Naive B cell (primary cell): ENCODE measurements at regions not wholly inside any gene's neighbourhood (a gene's known extent, or its start where the extent isn't known, plus 50 kb on each side); places are given as distances from the start of the nearest gene placed in this dataset.
A peak's percentile ranks its signal among the peaks of the same experiment; 100 is the strongest.

Experiments used
- ATAC-seq, 2 donors: fragments of 150-1000 bp; cut with Tn5 transposase; 2 replicates each; pipeline ENCODE4 v1.10.0; 2021; ENCODE audit warnings: low read depth in 2 of 2, mild to moderate bottlenecking in 2 of 2, moderate library complexity in 2 of 2
- DNase-seq: peaks from one replicate; pipeline ENCODE4 v3.0.0; 2022
- H3K27ac Mint-ChIP-seq, 6 donors: one replicate each; pipeline ENCODE4 v1.8.0; 2020 to 2022; ENCODE audit warnings: mild to moderate bottlenecking in 6 of 6, mixed read lengths in 6 of 6, moderate library complexity in 5 of 6, inconsistent platforms in 2 of 6
- H3K27me3 Mint-ChIP-seq, 3 donors: one replicate each; pipeline ENCODE4 v1.8.0; 2021 to 2022; ENCODE audit warnings: mixed read lengths in 3 of 3, mild to moderate bottlenecking in 1 of 3
- H3K36me3 Mint-ChIP-seq, 2 donors: one replicate each; pipeline ENCODE4 v1.8.0; 2020 to 2022; ENCODE audit warnings: mixed read lengths in 2 of 2, inconsistent platforms in 1 of 2, mild to moderate bottlenecking in 1 of 2
- H3K4me1 Mint-ChIP-seq, 3 donors: one replicate each; pipeline ENCODE4 v1.8.0; 2020 to 2022; ENCODE audit warnings: mixed read lengths in 3 of 3, inconsistent platforms in 1 of 3, mild to moderate bottlenecking in 1 of 3, moderate library complexity in 1 of 3
- H3K4me3 Mint-ChIP-seq, 8 donors: one replicate each; pipeline ENCODE4 v1.8.0; 2020 to 2022; ENCODE audit warnings: mild to moderate bottlenecking in 8 of 8, mixed read lengths in 8 of 8, moderate library complexity in 8 of 8, inconsistent platforms in 2 of 8
- H3K9me3 Mint-ChIP-seq, 7 donors: one replicate each; pipeline ENCODE4 v1.8.0; 2020 to 2022; ENCODE audit warnings: mixed read lengths in 7 of 7, mild to moderate bottlenecking in 5 of 7, inconsistent platforms in 2 of 7, moderate library complexity in 1 of 7

DNA sequence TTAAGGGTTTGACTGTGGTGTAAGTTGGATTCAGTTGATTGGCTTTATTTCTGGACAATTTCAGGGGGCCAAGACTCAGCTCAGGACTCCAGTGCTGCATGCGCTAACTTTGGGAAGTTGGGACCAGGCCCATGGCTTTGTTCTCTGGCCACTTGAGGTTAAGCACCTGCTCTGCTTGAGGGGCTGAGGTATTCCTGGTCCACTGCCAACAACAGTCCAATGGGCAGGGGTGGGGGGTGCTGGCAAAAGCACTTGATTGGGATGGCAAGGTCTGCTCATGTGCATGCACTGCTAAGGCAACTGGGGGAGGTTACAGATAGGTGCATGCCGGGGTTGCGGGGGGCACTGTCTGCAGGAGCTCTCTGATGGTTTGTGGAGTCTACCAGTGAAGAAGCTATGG, 52.6 kb upstream of the ASB17 start:
- DNase-seq (no peak), ATAC-seq (no peak)
- peak overlapping the region in 1 of 6 donors; percentile 49 for H3K27ac Mint-ChIP-seq
- peaks cover 4 to 15% (median 11%) of the 10 kb centered on the region in 3 donors for H3K27me3 Mint-ChIP-seq
- H3K9me3 Mint-ChIP-seq: peaks cover 7 to 17% (median 10%) of the 10 kb centered on the region in 7 donors
- H3K36me3 Mint-ChIP-seq: peaks cover 9 to 11% of the 10 kb centered on the region in 2 donors
- no peak overlapping the region for H3K4me3 Mint-ChIP-seq
- no peaks in the 10 kb centered on the region for H3K4me1 Mint-ChIP-seq

DNA sequence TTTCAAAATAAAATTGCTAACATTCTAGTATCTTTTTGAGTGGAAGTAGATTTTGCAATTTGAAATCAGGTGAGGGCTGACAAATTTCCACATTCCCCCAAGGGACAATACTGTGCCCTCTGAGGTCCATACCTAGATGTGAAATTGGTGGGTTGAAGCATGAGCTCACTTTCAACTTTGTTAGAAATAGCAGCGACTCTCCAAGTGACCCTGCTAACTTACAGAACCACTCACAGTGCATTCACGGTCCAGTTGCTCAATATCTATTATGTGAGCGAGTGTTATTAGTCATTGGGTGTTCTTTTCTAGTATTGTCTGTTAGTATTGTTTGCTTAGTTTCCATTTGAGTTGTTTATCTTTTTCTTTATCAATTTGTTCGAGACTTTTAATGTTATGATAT, 53.6 kb upstream of the ASB17 start:
- Mint-ChIP-seq H3K27ac (no peak overlapping the region), H3K4me1 (no peaks in the 10 kb centered on the region), H3K27me3 (peaks cover 4 to 14% (median 11%) of the 10 kb centered on the region in 3 donors), H3K4me3 (no peak overlapping the region), H3K36me3 (peaks cover 9 to 11% of the 10 kb centered on the region in 2 donors), H3K9me3 (peaks cover 7 to 17% (median 10%) of the 10 kb centered on the region in 7 donors)
- ATAC-seq (no peak), DNase-seq (no peak)

- Mint-ChIP-seq H3K4me3 (no peak overlapping the region), H3K27me3 (peaks cover 4 to 7% (median 7%) of the 10 kb centered on the region in 3 donors), H3K27ac (no peak overlapping the region), H3K9me3 (peaks cover 7 to 17% (median 10%) of the 10 kb centered on the region in 7 donors), H3K4me1 (no peaks in the 10 kb centered on the region), H3K36me3 (peaks cover 9 to 11% of the 10 kb centered on the region in 2 donors)
- no peak for ATAC-seq
- DNase-seq: no peak
Measured at GRCh38 chr1:75986478-75986877, 54.3 kb upstream of the ASB17 start.

DNA sequence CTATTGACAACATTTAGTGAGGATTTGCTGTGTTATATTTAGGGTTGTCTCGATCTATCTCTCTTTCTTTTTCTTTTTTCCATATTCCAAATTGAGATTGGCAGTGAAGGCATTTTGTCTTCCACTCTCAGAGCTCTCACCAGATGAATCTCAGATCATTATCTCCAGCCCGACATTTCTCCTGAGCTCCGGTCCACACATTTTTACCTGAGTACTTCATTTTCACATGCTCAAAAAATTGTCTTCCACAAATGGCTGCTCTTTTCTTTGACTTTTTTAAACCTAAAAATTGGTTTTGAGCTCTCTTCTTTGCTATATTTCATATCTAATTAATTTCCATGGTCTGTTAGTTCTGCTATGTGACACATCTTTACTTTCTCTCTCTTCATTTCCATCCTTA, 56.9 kb upstream of the ASB17 start:
- DNase-seq: no peak

DNA sequence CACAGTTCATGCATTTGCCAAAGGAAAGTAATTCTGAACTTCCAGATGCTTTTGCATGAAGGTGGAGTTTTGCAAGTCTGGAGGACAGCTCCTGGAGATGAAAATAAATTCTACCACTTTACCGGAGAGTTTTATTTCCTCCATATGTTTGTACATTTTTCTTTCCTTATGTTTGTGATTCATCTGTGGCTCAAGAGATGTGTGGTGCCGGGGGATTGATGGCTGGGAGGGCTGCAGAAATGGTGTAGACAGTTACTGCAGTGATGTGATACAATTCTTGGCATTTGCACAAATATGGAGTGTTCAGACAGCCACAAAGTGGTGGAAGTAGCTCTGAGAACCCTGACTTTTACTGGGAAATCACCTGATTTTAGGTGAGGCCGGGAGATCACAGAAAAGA, 58.5 kb upstream of the ASB17 start:
- Mint-ChIP-seq H3K9me3 (no peaks in the 10 kb centered on the region), H3K27ac (no peak overlapping the region), H3K36me3 (no peaks in the 10 kb centered on the region), H3K27me3 (peaks cover 0 to 15% (median 4%) of the 10 kb centered on the region in 3 donors), H3K4me3 (no peak overlapping the region), H3K4me1 (no peaks in the 10 kb centered on the region)
- no peak for DNase-seq
- no peak for ATAC-seq

More for the DNA sequence above, 56.9 kb upstream of the ASB17 start:
- H3K27ac Mint-ChIP-seq: no peak overlapping the region
- H3K9me3 Mint-ChIP-seq: peaks cover 1 to 8% (median 4%) of the 10 kb centered on the region in 7 donors
- no peaks in the 10 kb centered on the region for H3K4me1 Mint-ChIP-seq
- H3K36me3 Mint-ChIP-seq: peaks cover 6% of the 10 kb centered on the region in 2 donors
- H3K4me3 Mint-ChIP-seq: no peak overlapping the region
- ATAC-seq: no peak
- peaks cover 3 to 12% (median 4%) of the 10 kb centered on the region in 3 donors for H3K27me3 Mint-ChIP-seq

DNA sequence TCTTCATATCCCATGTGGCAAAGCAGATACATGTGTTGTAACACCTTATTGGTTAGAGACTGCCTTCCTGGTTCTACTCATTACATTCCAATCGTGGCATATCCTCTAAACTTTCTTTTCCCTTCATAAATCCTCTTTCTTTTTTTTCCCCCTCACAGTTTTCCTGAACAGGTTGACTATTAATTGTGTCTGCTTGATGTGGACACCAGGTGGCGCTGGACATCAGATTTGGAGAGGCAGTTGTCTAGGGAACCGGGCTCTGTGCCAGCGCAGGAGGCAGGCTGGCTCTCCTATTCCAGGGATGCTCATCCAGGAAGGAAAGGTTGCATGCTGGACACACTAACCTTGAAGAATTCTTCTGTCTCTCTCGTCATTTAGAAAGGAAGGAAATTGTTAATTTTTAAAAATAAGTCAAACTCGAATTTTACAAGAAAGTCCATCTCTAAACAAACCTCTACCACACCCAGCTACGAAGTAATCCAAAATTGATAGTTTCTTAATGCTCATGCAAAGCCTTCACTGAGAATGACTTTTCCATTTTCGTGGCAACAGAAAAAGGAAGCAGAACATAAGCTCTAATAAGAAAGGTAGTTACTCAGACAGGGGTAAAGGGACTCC, 59.4 kb upstream of the ASB17 start:
- Mint-ChIP-seq H3K36me3 (no peaks in the 10 kb centered on the region), H3K9me3 (no peaks in the 10 kb centered on the region), H3K4me1 (no peaks in the 10 kb centered on the region), H3K4me3 (no peak overlapping the region), H3K27me3 (peaks cover 0 to 15% (median 4%) of the 10 kb centered on the region in 3 donors), H3K27ac (no peak overlapping the region)
- ATAC-seq: peak; percentile 48 to 73
- DNase-seq: peak; percentile 43

- Mint-ChIP-seq H3K27me3 (peaks cover 0 to 15% (median 4%) of the 10 kb centered on the region in 3 donors), H3K4me1 (no peaks in the 10 kb centered on the region), H3K27ac (no peak overlapping the region), H3K9me3 (no peaks in the 10 kb centered on the region), H3K4me3 (no peak overlapping the region), H3K36me3 (no peaks in the 10 kb centered on the region)
- no peak for ATAC-seq
- DNase-seq: no peak
Measured at GRCh38 chr1:75992312-75992711, 60.1 kb upstream of the ASB17 start.

GRCh38 chr1:75993661-75994060, 61.5 kb upstream of the ASB17 start:
- Mint-ChIP-seq H3K36me3 (no peaks in the 10 kb centered on the region), H3K4me3 (no peak overlapping the region), H3K9me3 (no peaks in the 10 kb centered on the region), H3K27me3 (peaks cover 0 to 8% (median 0%) of the 10 kb centered on the region in 3 donors), H3K4me1 (no peaks in the 10 kb centered on the region), H3K27ac (no peak overlapping the region)
- ATAC-seq (no peak), DNase-seq (no peak)

DNA sequence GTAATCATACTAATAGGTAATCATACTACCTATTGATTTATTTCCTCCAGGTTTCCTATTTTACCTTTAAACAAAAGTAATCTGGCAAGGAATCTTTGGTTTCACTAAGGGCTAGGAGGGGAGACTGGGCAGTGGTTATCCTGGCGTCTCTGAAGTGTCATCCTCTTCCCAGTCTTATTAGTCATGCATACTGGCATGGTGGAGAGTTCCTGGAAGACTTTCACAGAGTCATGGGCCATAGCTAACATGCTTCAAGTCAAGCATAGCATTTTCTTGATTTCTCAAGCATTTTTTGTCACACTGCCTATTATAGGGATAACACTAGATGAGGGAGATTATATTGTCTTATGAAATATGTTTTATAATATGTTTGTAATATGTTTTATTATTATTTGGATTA, 64.0 kb upstream of the ASB17 start:
- no peak overlapping the region for H3K4me3 Mint-ChIP-seq
- ATAC-seq (no peak), DNase-seq (no peak)
- no peaks in the 10 kb centered on the region for H3K36me3 Mint-ChIP-seq
- H3K4me1 Mint-ChIP-seq: no peaks in the 10 kb centered on the region
- no peak overlapping the region for H3K27ac Mint-ChIP-seq
- H3K27me3 Mint-ChIP-seq: peaks cover 0 to 8% (median 0%) of the 10 kb centered on the region in 3 donors
- H3K9me3 Mint-ChIP-seq: peaks cover 0 to 5% (median 3%) of the 10 kb centered on the region in 7 donors

DNA sequence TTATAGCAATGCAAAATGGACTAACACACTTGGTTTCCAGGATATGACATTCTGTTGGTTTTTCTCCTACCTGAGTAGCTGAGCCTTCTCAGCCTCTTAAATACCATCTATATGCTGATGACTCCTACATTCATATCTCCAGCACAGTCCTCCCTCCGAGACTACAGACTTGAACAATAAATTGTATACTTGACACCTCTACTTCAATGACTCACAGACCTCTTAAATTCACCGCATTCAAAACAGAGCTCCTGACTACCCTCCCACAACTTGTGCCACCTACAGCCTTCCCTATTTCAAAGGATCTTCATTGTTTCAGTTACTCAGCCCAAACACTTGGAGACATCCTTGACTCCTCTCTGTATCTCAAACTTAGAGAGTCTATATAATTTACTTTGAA, 66.8 kb upstream of the ASB17 start:
- H3K9me3 Mint-ChIP-seq: peaks cover 0 to 5% (median 3%) of the 10 kb centered on the region in 7 donors
- DNase-seq: no peak
- ATAC-seq: no peak
- no peak overlapping the region for H3K4me3 Mint-ChIP-seq
- no peaks in the 10 kb centered on the region for H3K4me1 Mint-ChIP-seq
- H3K36me3 Mint-ChIP-seq: no peaks in the 10 kb centered on the region
- peaks cover 0 to 3% (median 0%) of the 10 kb centered on the region in 3 donors for H3K27me3 Mint-ChIP-seq
- no peak overlapping the region for H3K27ac Mint-ChIP-seq

- Mint-ChIP-seq H3K27ac (no peak overlapping the region), H3K36me3 (no peaks in the 10 kb centered on the region), H3K4me3 (no peak overlapping the region), H3K4me1 (no peaks in the 10 kb centered on the region), H3K9me3 (peaks cover 0 to 4% (median 3%) of the 10 kb centered on the region in 7 donors), H3K27me3 (no peaks in the 10 kb centered on the region)
- DNase-seq (no peak), ATAC-seq (no peak)
Measured at GRCh38 chr1:76003946-76004345, 70.6 kb upstream of the ST6GALNAC3 start.

DNA sequence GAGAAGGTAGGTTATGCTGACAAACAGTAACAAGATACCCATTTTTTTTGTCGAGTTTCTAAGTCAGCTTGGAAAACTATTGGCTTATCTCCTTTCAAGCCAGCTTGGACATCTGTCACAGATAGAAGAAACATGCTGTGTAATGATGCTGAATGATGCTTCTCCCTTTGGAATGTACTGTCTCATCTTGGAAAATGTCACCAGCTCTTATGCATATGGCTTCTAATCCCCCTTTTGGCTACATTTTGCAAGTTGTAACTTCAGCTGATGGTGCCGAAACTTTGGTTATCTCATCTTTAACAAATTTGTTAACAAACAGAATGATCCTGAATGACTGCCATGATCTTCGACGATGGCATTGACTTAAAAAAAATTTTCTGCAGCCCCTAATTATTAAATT, 68.8 kb upstream of the ST6GALNAC3 start:
- Mint-ChIP-seq H3K4me3 (no peak overlapping the region), H3K4me1 (no peaks in the 10 kb centered on the region), H3K9me3 (peaks cover 0 to 5% (median 0%) of the 10 kb centered on the region in 7 donors), H3K27ac (no peak overlapping the region), H3K36me3 (no peaks in the 10 kb centered on the region), H3K27me3 (peaks cover 0 to 7% (median 0%) of the 10 kb centered on the region in 3 donors)
- ATAC-seq (no peak), DNase-seq (no peak)

GRCh38 chr1:76006234-76006633, 68.3 kb upstream of the ST6GALNAC3 start:
- Mint-ChIP-seq H3K27me3 (peaks cover 0 to 7% (median 0%) of the 10 kb centered on the region in 3 donors), H3K36me3 (no peaks in the 10 kb centered on the region), H3K27ac (no peak overlapping the region), H3K9me3 (peaks cover 0 to 5% (median 0%) of the 10 kb centered on the region in 7 donors), H3K4me3 (no peak overlapping the region), H3K4me1 (no peaks in the 10 kb centered on the region)
- DNase-seq: no peak
- no peak for ATAC-seq

DNA sequence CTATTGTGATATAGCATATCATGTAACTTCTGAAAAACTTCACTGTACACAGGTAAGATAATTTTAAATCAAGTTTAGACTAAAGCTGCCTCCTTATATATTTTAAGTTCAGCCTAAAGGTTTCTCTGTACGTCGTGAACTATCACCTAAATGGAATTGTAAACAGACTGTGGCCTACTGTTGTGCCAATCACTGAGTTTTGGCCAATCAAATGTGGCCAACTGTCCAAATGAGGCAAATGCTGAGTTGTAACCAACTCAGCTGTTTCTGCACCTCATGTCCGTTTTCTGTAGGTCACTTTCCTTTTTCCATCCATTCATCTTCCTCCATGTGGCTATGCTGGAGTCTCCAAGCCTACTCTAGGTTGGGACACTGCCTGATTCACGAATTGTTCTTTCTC, 63.7 kb upstream of the ST6GALNAC3 start:
- no peaks in the 10 kb centered on the region for H3K36me3 Mint-ChIP-seq
- peaks cover 0 to 7% (median 0%) of the 10 kb centered on the region in 3 donors for H3K27me3 Mint-ChIP-seq
- no peak overlapping the region for H3K4me3 Mint-ChIP-seq
- ATAC-seq (no peak), DNase-seq (no peak)
- peaks cover 0 to 5% (median 0%) of the 10 kb centered on the region in 7 donors for H3K9me3 Mint-ChIP-seq
- peaks cover 5 to 16% (median 14%) of the 10 kb centered on the region in 3 donors for H3K4me1 Mint-ChIP-seq
- peak overlapping the region in 1 of 6 donors; percentile 47 for H3K27ac Mint-ChIP-seq
